VCaP (cell line): ENCODE measurements at regions not wholly inside any gene's neighbourhood (a gene's known extent, or its start where the extent isn't known, plus 50 kb on each side); places are given as distances from the start of the nearest gene placed in this dataset.
A peak's percentile ranks its signal among the peaks of the same experiment; 100 is the strongest.

Source experiments
- H3K27ac ChIP-seq: fragments of 450-650 bp; 2 replicates; pipeline ENCODE4 v1.5.1; 2017
- TF ChIP-seq, protein P1 (sequence below): fragments of 450-650 bp; conservative IDR thresholded peaks from 2 replicates; pipeline ENCODE4 v1.5.1; 2017; ENCODE audit warnings: mild to moderate bottlenecking, moderate library complexity

DNA sequence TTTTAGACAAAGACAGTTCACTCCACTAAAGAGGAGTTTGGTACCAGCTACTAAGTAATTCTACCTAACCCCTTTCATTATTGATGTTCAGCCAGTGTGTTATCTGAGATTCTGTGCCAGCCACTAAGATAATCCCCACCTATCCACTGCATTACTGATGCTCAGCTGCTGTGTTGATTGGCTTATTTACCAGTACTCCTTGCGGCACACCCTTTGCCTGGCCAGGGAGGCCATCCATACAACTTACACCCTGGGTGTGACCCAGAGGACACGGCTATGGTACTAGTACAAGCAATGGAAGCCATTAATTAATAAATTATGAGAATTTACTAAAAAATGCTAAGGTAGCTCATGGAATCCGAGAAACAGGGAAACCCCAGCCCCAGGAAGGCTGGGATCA is 290.7 kb upstream of the CTNNB1 start:
- TF ChIP-seq, protein P1, sequence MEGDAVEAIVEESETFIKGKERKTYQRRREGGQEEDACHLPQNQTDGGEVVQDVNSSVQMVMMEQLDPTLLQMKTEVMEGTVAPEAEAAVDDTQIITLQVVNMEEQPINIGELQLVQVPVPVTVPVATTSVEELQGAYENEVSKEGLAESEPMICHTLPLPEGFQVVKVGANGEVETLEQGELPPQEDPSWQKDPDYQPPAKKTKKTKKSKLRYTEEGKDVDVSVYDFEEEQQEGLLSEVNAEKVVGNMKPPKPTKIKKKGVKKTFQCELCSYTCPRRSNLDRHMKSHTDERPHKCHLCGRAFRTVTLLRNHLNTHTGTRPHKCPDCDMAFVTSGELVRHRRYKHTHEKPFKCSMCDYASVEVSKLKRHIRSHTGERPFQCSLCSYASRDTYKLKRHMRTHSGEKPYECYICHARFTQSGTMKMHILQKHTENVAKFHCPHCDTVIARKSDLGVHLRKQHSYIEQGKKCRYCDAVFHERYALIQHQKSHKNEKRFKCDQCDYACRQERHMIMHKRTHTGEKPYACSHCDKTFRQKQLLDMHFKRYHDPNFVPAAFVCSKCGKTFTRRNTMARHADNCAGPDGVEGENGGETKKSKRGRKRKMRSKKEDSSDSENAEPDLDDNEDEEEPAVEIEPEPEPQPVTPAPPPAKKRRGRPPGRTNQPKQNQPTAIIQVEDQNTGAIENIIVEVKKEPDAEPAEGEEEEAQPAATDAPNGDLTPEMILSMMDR, result no peak

DNA sequence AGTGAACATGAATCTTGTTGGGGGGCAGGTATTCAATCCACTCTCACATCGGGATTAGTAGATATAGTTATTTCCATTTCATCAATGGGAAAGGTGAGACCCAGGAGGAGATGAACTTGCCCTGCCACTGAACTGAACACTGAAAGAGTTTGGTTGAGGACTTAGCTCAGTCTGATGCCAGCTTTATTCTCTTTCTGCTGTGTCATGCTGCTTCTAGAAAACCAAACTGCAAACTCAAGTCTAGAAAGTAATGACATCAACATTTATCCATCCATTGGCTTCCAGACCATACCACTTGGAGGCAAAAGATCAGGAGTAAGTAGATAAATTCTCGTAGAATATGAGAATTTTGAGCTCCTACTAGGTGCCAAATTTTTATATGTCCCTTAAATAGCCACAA is 288.0 kb upstream of the CTNNB1 start:
- H3K27ac ChIP-seq, result no peak overlapping the region
- TF ChIP-seq, protein P1, result no peak

More for the DNA sequence above, 290.7 kb upstream of the CTNNB1 start:
- no peak overlapping the region for H3K27ac ChIP-seq

DNA sequence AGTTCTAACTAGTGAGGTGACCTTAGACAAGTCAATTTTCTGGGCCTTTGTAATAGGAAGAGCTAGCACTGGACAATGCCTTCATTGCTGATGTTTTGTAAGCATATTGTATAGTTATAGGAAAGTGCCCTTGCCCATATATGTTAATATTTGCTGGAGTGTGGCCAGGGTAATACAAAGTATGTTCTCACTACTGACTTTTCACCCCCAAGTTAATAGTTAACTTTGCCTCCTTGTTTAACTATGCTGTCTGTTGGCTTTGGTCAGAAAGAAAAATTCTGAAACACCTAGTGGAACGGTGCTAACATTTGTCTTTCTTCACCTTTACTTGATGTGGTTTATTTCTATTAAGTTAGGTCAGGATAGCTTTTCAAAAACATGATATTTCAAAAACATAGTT is 287.4 kb upstream of the CTNNB1 start:
- TF ChIP-seq, protein P1, result no peak
- peak overlapping the region; percentile 36; the same call in 1 of the 2 replicates for H3K27ac ChIP-seq

DNA sequence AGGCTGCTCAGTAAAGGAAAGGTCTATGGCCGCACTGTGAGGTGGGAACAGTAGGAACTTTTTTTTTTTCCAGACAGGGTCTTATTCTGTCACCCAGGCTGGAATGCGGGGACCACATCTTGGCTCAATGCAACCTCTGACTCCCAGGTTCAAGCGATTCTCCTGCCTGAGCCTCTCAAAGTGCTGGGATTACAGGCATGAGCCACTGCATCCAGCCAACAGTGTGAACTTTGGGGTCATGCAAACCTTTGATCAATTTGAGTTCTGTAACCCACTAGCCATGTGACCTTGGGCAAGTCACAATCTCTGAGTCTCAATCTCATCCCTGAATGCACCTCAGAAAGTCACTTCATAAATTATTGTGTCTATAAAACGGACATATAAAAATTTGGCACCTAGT is 286.8 kb upstream of the CTNNB1 start:
- TF ChIP-seq, protein P1, result no peak
- H3K27ac ChIP-seq, result peak overlapping the region; percentile 36; the same call in 1 of the 2 replicates

DNA sequence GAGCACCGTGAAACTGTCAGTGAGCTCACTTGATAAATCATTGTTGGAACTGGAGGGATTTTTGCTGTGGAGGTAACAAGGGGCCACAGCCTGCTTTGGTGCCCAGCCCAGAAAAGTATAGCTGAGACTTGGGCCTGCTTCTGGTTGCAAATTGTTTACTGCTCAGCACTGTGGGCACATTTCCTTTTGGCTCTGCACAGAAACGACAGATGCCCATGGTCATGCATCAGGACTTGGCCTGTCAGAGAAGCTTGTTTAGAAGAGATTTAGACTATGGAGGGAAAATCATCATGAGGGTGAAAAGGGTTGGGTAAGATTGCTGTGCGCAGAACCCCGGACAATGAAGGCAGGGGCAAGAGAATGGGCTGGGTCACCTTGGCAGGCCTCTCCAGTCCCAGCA is 286.1 kb upstream of the CTNNB1 start:
- peak overlapping the region; percentile 36; the same call in 1 of the 2 replicates for H3K27ac ChIP-seq
- TF ChIP-seq, protein P1, result no peak

DNA sequence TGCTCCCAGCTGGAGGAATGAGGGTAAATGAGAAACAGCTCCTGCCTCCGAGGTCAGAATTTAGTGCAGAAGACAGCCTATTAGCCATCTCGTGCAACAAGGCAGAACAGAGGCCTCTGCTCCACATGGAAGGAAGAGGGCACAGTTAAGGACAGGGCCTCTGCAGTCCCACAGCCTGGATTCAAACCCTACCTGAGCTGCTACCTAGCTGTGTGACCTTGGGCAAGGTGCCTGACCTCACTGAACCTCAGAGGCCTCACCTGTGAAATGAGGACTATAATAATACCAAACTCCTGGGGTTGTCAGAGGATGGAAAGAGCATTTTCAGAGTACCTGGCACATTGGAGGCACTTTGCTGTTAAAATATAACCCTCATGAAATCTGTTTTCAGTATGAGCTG is 285.7 kb upstream of the CTNNB1 start:
- peak overlapping the region; percentile 36; the same call in 1 of the 2 replicates for H3K27ac ChIP-seq
- TF ChIP-seq, protein P1, result no peak

DNA sequence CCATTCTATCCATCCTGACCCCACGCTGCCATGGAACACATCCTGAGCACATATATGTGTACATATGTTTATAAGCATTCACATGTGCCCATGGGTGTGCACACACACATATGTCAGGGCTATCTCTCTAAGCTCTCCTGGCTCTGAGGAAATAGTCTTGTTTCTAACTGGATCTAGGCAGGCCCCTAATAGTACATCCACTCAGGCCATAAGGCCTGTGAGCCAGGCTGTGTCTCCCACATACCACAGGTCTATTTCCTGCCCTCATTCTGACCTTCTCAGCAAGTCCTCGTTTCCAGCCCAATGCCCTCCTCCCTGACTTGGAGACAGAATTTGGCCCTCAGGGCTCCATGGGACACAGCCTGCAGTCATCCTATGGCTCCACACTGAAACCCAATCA is 284.8 kb upstream of the CTNNB1 start:
- TF ChIP-seq, protein P1, result no peak
- no peak overlapping the region for H3K27ac ChIP-seq

DNA sequence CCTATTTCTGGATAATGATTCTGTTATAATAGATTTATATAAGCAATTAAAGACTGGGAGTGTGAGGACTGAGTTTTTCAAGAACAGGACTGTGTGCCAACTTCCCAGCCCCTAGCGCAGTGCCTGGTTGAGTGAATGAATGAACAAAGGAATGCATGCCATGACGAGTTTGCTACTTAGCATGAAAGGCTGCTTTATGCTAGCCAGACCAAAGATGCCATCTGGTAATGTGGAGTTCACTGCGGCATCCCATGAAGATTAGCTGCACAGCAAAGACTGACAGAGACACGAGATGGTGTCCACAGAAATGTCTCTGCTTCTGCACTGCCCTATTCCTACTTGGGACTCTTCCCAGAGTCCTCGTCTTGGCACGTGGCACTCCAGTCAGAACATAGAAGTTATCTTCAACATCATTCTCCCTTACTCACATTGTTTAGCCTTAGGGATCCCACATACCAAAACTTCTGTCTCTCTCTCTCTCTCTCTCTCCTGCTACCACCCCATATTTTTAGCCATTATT is 283.9 kb upstream of the CTNNB1 start:
- H3K27ac ChIP-seq, result no peak overlapping the region
- TF ChIP-seq, protein P1, result no peak
